ENCODE measurements at regions not wholly inside any gene's neighbourhood (a gene's known extent, or its start where the extent isn't known, plus 50 kb on each side); places are given as distances from the start of the nearest gene placed in this dataset.

GRCh38 chr1:222123111-222123510 lies 381.2 kb upstream of the DUSP10 start:
- no peaks in the 10 kb centered on the region for H3K36me3 Mint-ChIP-seq
- H3K27ac Mint-ChIP-seq: no peak overlapping the region
- H3K4me1 Mint-ChIP-seq (ENCODE audit: unreplicated experiment): no peaks in the 10 kb centered on the region
- peaks cover 18% of the 10 kb centered on the region for H3K27me3 Mint-ChIP-seq
- H3K9me3 Mint-ChIP-seq: peaks cover 9% of the 10 kb centered on the region
- TF ChIP-seq, protein P1, sequence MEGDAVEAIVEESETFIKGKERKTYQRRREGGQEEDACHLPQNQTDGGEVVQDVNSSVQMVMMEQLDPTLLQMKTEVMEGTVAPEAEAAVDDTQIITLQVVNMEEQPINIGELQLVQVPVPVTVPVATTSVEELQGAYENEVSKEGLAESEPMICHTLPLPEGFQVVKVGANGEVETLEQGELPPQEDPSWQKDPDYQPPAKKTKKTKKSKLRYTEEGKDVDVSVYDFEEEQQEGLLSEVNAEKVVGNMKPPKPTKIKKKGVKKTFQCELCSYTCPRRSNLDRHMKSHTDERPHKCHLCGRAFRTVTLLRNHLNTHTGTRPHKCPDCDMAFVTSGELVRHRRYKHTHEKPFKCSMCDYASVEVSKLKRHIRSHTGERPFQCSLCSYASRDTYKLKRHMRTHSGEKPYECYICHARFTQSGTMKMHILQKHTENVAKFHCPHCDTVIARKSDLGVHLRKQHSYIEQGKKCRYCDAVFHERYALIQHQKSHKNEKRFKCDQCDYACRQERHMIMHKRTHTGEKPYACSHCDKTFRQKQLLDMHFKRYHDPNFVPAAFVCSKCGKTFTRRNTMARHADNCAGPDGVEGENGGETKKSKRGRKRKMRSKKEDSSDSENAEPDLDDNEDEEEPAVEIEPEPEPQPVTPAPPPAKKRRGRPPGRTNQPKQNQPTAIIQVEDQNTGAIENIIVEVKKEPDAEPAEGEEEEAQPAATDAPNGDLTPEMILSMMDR (conservative IDR thresholded peaks at IDR 0.05): no peak
- H3K4me3 Mint-ChIP-seq: no peak overlapping the region
- DNase-seq (ENCODE audit: extremely low spot score, unreplicated experiment): no peak

- Mint-ChIP-seq H3K9me3 (no peaks in the 10 kb centered on the region), H3K27ac (no peak overlapping the region), H3K36me3 (no peaks in the 10 kb centered on the region), H3K27me3 (peaks cover 39% of the 10 kb centered on the region), H3K4me3 (no peak overlapping the region), H3K4me1 (ENCODE audit: unreplicated experiment) (no peaks in the 10 kb centered on the region)
- no peak for DNase-seq (ENCODE audit: extremely low spot score, unreplicated experiment)
- TF ChIP-seq, protein P1 (conservative IDR thresholded peaks at IDR 0.05): no peak
Observed at GRCh38 chr1:222117809-222118208, 375.9 kb upstream of the DUSP10 start.

DNA sequence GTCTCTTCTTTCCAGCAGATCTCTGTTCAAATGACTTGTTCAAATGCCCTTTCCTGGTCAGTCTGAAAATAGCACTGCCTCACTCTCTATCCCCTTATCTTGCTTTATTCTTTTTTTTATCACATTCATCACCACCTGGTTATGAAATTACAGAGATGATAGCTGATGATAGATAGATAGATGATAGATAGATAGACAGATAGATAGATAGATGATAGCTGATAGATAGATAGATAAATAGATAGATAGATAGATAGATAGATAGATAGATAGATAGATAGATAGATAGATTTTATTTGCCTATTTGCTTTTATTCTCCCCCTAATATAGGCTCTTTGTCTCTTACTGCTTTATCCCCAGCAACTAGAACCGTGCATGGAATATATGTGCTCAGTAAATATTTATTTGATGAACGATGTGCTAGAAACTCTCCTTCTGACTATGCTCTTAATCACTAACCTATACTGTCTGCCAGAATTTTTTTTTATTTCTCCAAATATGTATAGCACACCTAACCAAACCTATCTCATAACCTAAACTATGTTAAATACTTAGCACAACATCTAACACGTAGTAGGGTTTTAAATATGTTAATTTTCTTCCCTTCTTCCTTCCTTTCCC lies 372.8 kb upstream of the DUSP10 start:
- Mint-ChIP-seq H3K27ac (no peak overlapping the region), H3K4me3 (no peak overlapping the region), H3K4me1 (ENCODE audit: unreplicated experiment) (no peaks in the 10 kb centered on the region), H3K9me3 (no peaks in the 10 kb centered on the region), H3K27me3 (peaks cover 46% of the 10 kb centered on the region), H3K36me3 (no peaks in the 10 kb centered on the region)
- TF ChIP-seq, protein P1 (conservative IDR thresholded peaks at IDR 0.05): no peak
- DNase-seq (ENCODE audit: extremely low spot score, unreplicated experiment): no peak

DNA sequence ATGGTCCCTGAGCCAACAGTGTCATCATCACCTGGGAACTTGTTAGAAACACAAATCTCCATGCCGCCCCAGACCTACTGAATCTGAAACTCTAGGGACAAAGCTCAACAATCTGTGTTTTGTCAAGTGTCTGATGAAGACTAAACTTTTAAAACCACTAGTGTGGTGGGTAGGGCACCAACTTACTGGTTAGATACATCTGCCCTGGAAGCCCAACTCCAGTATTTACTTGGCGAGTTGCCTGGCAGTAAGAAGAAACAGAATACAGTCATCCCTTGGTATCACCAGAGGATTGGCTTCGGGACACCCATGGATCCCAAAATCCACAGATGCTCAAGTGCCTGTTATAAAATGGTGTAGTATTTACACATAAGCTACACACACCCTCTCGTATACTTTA lies 367.9 kb upstream of the DUSP10 start:
- TF ChIP-seq, protein P1 (conservative IDR thresholded peaks at IDR 0.05): no peak
- Mint-ChIP-seq H3K27ac (no peak overlapping the region), H3K9me3 (no peaks in the 10 kb centered on the region), H3K36me3 (no peaks in the 10 kb centered on the region), H3K27me3 (peaks cover 45% of the 10 kb centered on the region), H3K4me1 (ENCODE audit: unreplicated experiment) (peaks cover 8% of the 10 kb centered on the region), H3K4me3 (no peak overlapping the region)
- no peak for DNase-seq (ENCODE audit: extremely low spot score, unreplicated experiment)

DNA sequence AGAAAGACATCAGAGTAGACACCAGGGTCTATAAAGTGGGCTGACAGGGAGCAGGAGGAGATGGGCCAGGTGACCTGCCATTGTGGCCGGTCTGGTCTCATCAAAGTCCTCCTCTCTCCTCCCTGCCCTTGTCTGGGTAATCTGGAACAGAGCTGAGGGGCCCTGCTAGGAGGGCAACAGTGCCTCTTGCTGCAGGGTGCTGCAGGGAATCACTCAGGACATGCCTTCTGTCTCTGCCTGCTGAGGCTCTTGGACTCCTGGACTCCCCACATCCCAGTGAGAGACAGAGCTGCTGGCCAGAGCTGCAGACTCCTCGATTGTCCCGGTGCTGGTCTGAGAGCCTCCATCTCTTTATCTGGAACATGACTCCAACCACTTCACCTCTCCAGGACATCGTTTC lies 366.1 kb upstream of the DUSP10 start:
- DNase-seq (ENCODE audit: extremely low spot score, unreplicated experiment): no peak
- no peak overlapping the region for H3K27ac Mint-ChIP-seq
- H3K36me3 Mint-ChIP-seq: no peaks in the 10 kb centered on the region
- no peaks in the 10 kb centered on the region for H3K9me3 Mint-ChIP-seq
- H3K4me3 Mint-ChIP-seq: no peak overlapping the region
- H3K27me3 Mint-ChIP-seq: peaks cover 40% of the 10 kb centered on the region
- H3K4me1 Mint-ChIP-seq (ENCODE audit: unreplicated experiment): peaks cover 21% of the 10 kb centered on the region
- TF ChIP-seq, protein P1 (conservative IDR thresholded peaks at IDR 0.05): no peak

DNA sequence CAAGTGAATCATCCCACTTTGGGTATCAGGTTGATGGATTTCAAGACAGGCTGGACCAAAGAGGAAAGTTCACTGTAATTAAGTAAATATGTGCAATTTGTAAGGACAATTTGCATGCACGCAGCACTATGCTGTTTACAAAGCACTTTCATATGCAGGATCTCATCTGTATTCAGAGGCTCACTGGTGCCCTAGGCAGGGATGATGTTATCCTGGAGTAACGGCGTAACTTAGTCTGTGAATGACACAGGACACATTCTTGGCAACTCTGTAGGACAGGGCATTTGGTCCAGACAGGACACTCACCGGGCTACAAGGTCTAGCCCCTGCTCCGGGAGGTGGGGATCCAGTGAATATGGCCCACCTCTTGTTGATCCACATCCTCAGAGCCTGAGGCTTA lies 365.4 kb upstream of the DUSP10 start:
- Mint-ChIP-seq H3K4me1 (ENCODE audit: unreplicated experiment) (peaks cover 22% of the 10 kb centered on the region), H3K27me3 (peaks cover 39% of the 10 kb centered on the region), H3K36me3 (no peaks in the 10 kb centered on the region), H3K9me3 (no peaks in the 10 kb centered on the region), H3K4me3 (no peak overlapping the region), H3K27ac (no peak overlapping the region)
- DNase-seq (ENCODE audit: extremely low spot score, unreplicated experiment): no peak
- TF ChIP-seq, protein P1 (conservative IDR thresholded peaks at IDR 0.05): no peak
